Right lobe of liver (tissue), 4 donors: ENCODE measurements at regions not wholly inside any gene's neighbourhood (a gene's known extent, or its start where the extent isn't known, plus 50 kb on each side); places are given as distances from the start of the nearest gene placed in this dataset.

Source experiments
- CTCF ChIP-seq, 4 donors: fragments of 200-600 bp in 3 of 4; fragments of 450-650 bp in 1 of 4; IDR thresholded peaks; one replicate each; pipeline versions ENCODE4 v1.5.1 to v1.8.0; 2016 to 2022; ENCODE audit warnings: antibody characterized with exemption in 4 of 4, mild to moderate bottlenecking in 2 of 4
- POLR2A ChIP-seq: fragments of 450-650 bp; IDR thresholded peaks from one replicate; pipeline ENCODE4 v1.6.1; 2017; ENCODE audit warnings: antibody characterized with exemption, mild to moderate bottlenecking
- donor health status: DM: no; HTN: no; CAD: no.
- donor health status: DM: no; HTN: no; CAD: no.
- donor health status: DM: no; HTN: yes; CAD: no.

GRCh38 chr2:222071911-222072310, 226.9 kb downstream of the PAX3 start:
- no peak for TF ChIP-seq CTCF (IDR thresholded peaks at IDR 0.05)
- TF ChIP-seq POLR2A: no peak
